ENCODE measurements at regions not wholly inside any gene's neighbourhood (a gene's known extent, or its start where the extent isn't known, plus 50 kb on each side); places are given as distances from the start of the nearest gene placed in this dataset.
A peak's percentile ranks its signal among the peaks of the same experiment; 100 is the strongest.
"Not testable (repeated sequence)": the region's sequence is repeated elsewhere in the genome, so short reads cannot be mapped to it uniquely, and the experiment has no call there.

DNA sequence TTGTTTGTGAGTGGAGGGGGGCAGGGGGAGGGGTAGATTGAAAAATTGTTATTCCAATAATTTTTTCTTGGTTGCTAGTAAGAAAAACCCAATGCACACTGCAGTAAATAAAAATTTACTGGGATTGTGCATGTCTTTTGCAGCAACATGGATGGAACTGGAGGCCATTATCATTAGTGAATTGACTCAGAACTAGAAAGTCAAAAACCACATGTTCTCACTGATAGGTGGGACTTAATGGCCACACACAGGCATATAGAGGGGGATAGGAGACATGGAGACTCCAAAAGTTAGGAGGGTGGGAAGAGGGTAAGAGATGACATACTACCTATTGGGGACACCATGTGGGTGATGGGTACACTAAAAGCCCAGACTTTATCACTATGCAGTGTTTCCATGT, 67.2 kb downstream of the BUB3 start:
- Histone ChIP-seq H3K36me3 (no peaks in the 10 kb centered on the region), H3K4me3 (no peak overlapping the region), H3K27me3 (replicated peaks) (no peaks in the 10 kb centered on the region), H3K4me1 (replicated peaks) (no peaks in the 10 kb centered on the region), H3K27ac (no peak overlapping the region), H3K9me3 (replicated peaks) (no peaks in the 10 kb centered on the region)
- DNase-seq (ENCODE audit: low read depth in 1 of 2, low spot score in 2 of 2), result no peak

DNA sequence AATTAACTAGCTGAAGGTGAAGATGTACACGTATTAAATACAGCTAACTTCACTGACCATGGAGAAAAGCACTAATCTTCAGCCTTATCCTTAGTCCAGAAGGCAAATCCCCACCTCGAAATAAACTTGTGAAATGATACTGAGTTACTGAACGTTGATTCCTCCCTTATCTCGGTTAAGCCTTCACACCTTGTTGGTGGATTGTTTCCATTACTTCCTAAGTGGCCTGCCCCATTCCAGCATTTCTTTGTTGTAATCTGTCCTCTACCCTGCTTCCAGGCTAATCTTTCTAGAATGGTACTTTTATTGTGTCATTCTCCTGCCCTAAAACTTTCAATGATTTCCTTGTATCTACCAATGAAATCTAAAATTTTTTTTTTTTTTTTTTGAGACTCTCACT, 68.6 kb downstream of the BUB3 start:
- no peak for DNase-seq (ENCODE audit: low read depth in 1 of 2, low spot score in 2 of 2)
- Histone ChIP-seq H3K27ac (no peak overlapping the region), H3K36me3 (no peaks in the 10 kb centered on the region), H3K4me3 (no peak overlapping the region), H3K9me3 (replicated peaks) (no peaks in the 10 kb centered on the region), H3K27me3 (replicated peaks) (no peaks in the 10 kb centered on the region), H3K4me1 (replicated peaks) (no peaks in the 10 kb centered on the region)

DNA sequence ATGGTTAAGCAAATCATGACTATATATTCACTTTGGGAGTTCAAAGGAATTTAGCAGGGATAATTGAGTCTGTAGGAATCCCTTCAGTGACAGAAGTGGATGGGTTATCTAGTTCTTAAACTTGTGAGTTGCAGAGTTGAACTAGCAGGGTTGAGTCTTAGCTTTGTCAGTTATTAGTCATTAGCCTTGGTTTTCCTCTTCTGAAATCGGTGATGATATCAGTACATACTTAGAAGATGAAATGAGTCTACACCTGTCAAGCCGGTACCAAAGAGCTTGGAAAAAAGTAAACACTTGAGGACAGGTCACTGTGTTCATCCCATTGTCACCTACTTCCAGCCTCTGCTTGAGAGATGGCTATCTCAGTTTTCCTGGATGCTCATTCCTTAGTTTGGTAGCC, 73.5 kb downstream of the BUB3 start:
- Histone ChIP-seq H3K4me1 (replicated peaks) (no peaks in the 10 kb centered on the region), H3K27ac (no peak overlapping the region), H3K4me3 (no peak overlapping the region), H3K36me3 (no peaks in the 10 kb centered on the region), H3K27me3 (replicated peaks) (no peaks in the 10 kb centered on the region), H3K9me3 (replicated peaks) (no peaks in the 10 kb centered on the region)
- no peak for DNase-seq (ENCODE audit: low read depth in 1 of 2, low spot score in 2 of 2)

DNA sequence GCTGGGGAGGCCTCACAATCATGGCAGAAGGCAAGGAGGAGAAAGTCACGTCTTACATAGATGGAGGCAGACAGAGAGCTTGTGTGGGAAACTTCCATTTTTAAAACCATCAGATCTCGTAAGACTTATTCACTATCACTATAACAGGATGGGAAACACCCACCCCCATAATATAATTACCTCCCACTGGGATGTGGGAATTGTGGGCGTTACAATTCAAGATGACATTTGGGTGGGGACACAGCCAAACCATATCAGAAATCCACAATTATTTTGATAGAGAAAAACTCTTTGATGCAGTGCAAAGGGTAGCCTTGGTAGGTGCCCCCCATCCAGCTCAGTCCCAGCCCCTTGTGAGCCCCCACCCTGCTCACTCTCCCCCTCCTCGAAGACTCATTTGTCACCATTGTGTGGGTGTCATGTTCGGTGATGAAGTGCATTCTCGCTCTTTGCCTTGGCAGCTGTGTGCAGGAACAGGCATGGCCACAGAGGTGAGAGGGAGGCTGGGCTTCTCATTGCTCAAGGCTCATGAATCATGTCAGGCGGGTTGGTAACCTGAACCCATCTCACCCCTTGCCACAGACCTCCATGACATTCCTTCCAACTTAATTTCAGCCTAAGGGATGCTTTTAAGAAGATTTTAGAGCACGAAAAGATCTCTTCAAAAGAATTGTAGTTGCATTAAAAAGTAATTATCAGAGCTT, 75.9 kb downstream of the BUB3 start:
- H3K27me3 ChIP-seq (replicated peaks), result no peaks in the 10 kb centered on the region
- no peak overlapping the region for H3K27ac ChIP-seq
- peak in 1 of 2 experiments; percentile 14 for DNase-seq (ENCODE audit: low read depth in 1 of 2, low spot score in 2 of 2)
- H3K9me3 ChIP-seq (replicated peaks), result no peaks in the 10 kb centered on the region; the same call in 1 of the 2 replicates
- no peaks in the 10 kb centered on the region for H3K4me1 ChIP-seq (replicated peaks)
- no peak overlapping the region for H3K4me3 ChIP-seq
- no peaks in the 10 kb centered on the region for H3K36me3 ChIP-seq

DNA sequence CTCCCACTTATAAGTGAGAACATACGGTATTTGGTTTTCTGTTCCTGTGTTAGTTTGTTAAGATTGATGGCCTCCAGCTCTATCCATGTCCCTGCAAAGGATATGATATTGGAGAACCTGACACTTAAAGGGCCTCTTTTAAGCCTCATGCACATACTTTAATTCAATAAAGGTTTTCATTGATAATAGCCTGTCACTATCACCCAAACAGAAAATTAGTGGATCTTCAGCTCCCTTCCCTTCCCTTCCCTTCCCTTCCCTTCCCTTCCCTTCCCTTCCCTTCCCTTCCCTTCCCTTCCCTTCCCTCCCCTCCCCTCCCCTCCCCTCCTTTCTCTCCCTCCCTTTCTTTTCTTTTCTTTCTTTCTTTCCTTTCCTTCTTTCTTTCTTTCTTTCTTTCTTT, 78.7 kb downstream of the BUB3 start:
- not testable (repeated sequence) for H3K36me3 ChIP-seq; H3K27ac ChIP-seq; DNase-seq (ENCODE audit: low read depth in 1 of 2, low spot score in 2 of 2); H3K27me3 ChIP-seq (replicated peaks); H3K9me3 ChIP-seq (replicated peaks); H3K4me3 ChIP-seq; H3K4me1 ChIP-seq (replicated peaks)

DNA sequence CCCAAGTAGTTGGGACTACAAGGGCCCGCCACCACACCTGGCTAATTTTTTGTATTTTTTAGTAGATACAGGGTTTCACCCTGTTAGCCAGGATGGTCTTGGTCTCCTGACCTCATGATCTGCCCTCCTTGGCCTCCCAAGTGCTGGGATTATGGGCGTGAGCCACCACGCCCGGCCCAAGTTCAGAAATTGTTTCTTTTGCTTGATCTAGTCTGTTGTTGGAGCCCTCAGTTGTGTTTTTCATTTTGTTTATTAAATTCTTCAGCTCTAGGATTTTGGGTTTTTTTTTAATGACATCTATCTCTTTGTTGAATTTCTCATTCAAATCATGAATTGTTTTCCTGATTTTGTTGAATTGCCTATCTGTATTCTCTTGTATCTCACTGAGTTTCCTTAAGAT, 80.8 kb downstream of the BUB3 start:
- not testable (repeated sequence) for H3K9me3 ChIP-seq (replicated peaks); H3K4me1 ChIP-seq (replicated peaks); H3K36me3 ChIP-seq; H3K27me3 ChIP-seq (replicated peaks); H3K4me3 ChIP-seq; DNase-seq (ENCODE audit: low read depth in 1 of 2, low spot score in 2 of 2); H3K27ac ChIP-seq

DNA sequence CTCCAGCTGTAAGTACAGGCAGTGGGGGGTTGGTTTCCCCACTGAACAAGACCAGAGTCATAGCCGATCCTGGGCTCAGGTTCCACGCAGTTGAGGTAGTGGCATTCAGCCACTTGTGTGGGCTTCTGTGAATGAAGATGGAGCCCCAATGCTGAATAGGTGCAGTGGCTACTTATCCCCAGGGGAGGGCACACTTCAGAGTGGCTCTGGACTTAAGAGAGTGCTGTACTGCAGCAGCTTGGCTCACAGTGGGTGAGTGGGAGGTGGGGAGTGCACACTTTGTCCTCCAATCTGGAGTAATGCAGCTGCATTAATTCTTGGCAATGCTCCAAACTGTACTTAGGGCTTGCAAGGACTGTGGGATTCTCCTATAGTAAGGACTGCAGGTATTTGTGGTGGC, 81.9 kb downstream of the BUB3 start:
- H3K36me3 ChIP-seq, result no peaks in the 10 kb centered on the region
- no peaks in the 10 kb centered on the region for H3K27me3 ChIP-seq (replicated peaks)
- no peaks in the 10 kb centered on the region for H3K4me1 ChIP-seq (replicated peaks)
- no peak overlapping the region for H3K27ac ChIP-seq
- H3K4me3 ChIP-seq, result no peak overlapping the region
- no peak for DNase-seq (ENCODE audit: low read depth in 1 of 2, low spot score in 2 of 2)
- H3K9me3 ChIP-seq (replicated peaks), result no peaks in the 10 kb centered on the region; the same call in 1 of the 2 replicates

DNA sequence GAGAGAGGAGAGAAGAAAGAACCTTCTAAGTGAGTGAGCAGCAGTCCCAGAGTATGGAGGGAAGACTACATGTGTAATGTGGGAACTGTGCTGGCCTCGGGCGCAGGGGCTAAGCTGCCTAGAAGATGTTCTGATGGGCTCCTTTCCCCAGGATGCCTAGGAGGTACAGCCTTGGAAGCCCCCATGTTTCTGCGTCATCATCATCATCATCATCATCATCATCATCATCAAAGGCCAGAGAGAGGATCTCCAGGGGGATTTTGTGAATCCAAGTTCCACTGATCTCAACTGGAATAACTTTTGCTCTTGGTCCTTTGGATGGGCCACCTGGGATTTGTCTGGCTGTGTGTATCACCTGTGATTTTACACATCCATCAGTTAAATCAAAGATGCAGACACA, 86.0 kb downstream of the BUB3 start:
- no peaks in the 10 kb centered on the region; the same call in 1 of the 2 replicates for H3K9me3 ChIP-seq (replicated peaks)
- no peak for DNase-seq (ENCODE audit: low read depth in 1 of 2, low spot score in 2 of 2)

DNA sequence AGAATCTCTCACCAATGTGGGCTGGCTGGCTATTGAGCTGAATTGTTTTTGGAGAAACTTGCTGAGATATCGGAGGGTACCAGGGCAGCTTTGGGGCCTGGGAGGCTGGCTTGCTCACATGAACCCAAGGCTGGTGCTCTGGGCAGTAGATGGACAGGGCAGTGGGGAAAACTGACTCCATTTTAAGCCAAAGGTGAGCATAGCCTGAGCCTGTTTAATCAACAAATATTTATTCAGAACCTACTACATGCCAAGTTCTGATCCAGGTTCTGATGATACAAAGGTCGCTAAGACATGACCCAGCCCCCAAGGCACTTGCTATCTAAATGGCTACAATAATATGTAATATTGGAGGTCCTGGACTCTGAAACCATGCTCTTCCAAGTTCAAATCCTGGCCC, 86.6 kb downstream of the BUB3 start:
- no peaks in the 10 kb centered on the region; the same call in 1 of the 2 replicates for H3K9me3 ChIP-seq (replicated peaks)
- H3K36me3 ChIP-seq, result no peaks in the 10 kb centered on the region
- H3K4me3 ChIP-seq, result no peak overlapping the region
- no peaks in the 10 kb centered on the region for H3K4me1 ChIP-seq (replicated peaks)
- no peaks in the 10 kb centered on the region for H3K27me3 ChIP-seq (replicated peaks)
- DNase-seq (ENCODE audit: low read depth in 1 of 2, low spot score in 2 of 2), result no peak
- H3K27ac ChIP-seq, result no peak overlapping the region

More for the DNA sequence above, 86.0 kb downstream of the BUB3 start:
- no peaks in the 10 kb centered on the region for H3K36me3 ChIP-seq
- H3K27ac ChIP-seq, result no peak overlapping the region
- H3K4me1 ChIP-seq (replicated peaks), result no peaks in the 10 kb centered on the region
- H3K4me3 ChIP-seq, result no peak overlapping the region
- H3K27me3 ChIP-seq (replicated peaks), result no peaks in the 10 kb centered on the region

DNA sequence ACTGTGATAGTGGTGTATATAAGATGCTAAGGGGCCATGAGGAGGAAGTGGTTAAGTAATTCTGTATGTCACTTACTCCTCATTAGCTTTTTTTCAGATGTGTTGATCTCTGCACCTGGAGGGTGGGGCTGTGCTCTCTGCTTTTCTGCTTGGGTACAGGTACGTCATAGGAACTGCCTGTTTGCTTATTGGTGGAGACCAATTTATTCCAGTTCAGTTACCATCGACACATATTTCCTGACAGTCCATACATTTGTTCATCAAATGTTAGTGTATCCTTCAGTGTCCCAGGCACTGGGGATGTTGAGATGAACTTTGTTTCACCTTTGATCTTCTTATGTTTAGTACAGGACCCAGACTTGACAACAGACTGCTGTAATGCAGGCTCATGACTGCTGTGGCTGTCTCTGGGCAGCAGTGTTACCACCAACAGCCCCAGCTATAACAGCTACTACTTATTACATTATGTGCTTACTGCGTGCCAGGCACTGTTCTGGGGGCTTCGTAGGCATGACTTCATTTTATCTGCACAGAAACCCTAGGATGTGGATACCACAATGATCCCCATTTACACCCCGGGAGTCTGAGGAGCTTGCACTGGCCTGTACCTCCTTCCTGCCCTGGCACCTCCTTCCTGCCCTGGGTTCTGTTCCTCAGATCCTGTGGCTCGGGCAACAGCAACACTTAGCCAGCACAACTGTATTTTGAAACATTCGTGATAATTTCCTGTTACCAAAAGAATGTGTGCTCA, 87.4 kb downstream of the BUB3 start:
- Histone ChIP-seq H3K36me3 (no peaks in the 10 kb centered on the region), H3K4me1 (replicated peaks) (no peaks in the 10 kb centered on the region), H3K4me3 (no peak overlapping the region), H3K9me3 (replicated peaks) (no peaks in the 10 kb centered on the region; the same call in 1 of the 2 replicates), H3K27me3 (replicated peaks) (no peaks in the 10 kb centered on the region), H3K27ac (no peak overlapping the region)
- DNase-seq (ENCODE audit: low read depth in 1 of 2, low spot score in 2 of 2), result no peak

DNA sequence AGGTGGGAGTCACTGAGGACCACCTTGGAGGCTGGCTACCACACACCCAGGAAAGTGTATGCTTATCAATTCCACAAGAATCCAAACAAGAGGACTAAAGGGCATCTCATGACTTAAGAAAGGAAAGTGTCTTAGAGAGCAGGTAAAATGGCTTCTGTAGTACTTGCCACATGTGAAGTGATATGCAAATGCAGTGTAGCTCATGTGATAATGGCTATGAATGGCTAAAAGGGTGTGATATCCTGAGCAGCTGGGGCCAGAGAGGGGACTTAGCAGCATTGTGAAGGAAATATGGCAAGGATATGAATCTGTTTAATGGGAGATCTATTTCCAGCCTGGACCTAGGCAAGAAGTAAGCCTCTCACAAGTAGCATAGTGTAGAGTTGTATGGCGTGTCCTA, 90.5 kb downstream of the BUB3 start:
- H3K4me3 ChIP-seq, result no peak overlapping the region
- no peak for DNase-seq (ENCODE audit: low read depth in 1 of 2, low spot score in 2 of 2)
- no peaks in the 10 kb centered on the region for H3K4me1 ChIP-seq (replicated peaks)
- no peaks in the 10 kb centered on the region for H3K27me3 ChIP-seq (replicated peaks)
- no peaks in the 10 kb centered on the region; the same call in 1 of the 2 replicates for H3K9me3 ChIP-seq (replicated peaks)
- no peak overlapping the region for H3K27ac ChIP-seq
- H3K36me3 ChIP-seq, result no peaks in the 10 kb centered on the region

DNA sequence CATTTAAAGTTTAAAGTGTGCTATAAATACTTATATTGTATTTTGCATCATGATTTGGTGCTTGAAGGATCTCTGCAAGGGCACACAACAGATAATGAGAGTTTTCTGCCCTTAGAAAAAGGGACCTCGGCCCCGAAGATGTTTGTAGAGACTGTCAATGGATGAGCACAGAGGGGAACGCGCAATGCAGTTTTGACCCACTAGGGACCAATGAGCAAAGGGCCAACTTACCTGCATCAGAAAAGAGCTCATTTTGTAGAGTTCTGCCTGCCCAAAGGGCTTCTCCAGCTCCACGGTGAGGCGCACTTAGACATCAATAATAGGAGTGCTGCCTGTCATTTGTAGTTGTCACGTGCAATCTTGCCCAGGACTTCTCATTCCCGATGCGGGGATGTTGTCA, 91.1 kb downstream of the BUB3 start:
- no peaks in the 10 kb centered on the region; the same call in 1 of the 2 replicates for H3K9me3 ChIP-seq (replicated peaks)
- H3K4me1 ChIP-seq (replicated peaks), result no peaks in the 10 kb centered on the region

DNA sequence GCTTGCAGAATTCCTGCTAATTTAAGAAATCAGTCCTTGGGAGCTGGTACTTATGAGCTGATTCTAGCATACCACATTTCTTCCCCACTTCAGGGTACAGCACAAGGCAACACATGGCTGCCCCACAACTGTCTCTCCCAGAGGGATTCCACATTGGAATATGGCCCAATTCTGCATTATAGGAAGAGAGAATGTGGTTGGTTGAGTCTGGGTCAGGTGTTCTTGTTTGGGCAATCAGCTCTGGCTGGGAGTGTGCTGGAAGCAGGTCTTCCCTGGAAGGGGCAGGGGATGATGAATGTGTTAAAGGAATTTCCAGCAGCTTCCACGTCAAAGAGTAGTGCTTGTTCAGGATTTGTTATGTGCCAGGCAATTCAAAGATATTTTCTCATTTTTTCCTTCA, 95.7 kb downstream of the BUB3 start:
- H3K27me3 ChIP-seq (replicated peaks), result no peaks in the 10 kb centered on the region
- no peaks in the 10 kb centered on the region for H3K4me1 ChIP-seq (replicated peaks)
- no peak overlapping the region for H3K4me3 ChIP-seq
- H3K36me3 ChIP-seq, result no peaks in the 10 kb centered on the region
- H3K9me3 ChIP-seq (replicated peaks), result no peaks in the 10 kb centered on the region
- DNase-seq (ENCODE audit: low read depth in 1 of 2, low spot score in 2 of 2), result no peak
- H3K27ac ChIP-seq, result no peak overlapping the region

More for the DNA sequence above, 91.1 kb downstream of the BUB3 start:
- no peaks in the 10 kb centered on the region for H3K36me3 ChIP-seq
- H3K27ac ChIP-seq, result no peak overlapping the region
- no peak for DNase-seq (ENCODE audit: low read depth in 1 of 2, low spot score in 2 of 2)
- H3K27me3 ChIP-seq (replicated peaks), result no peaks in the 10 kb centered on the region
- H3K4me3 ChIP-seq, result no peak overlapping the region

DNA sequence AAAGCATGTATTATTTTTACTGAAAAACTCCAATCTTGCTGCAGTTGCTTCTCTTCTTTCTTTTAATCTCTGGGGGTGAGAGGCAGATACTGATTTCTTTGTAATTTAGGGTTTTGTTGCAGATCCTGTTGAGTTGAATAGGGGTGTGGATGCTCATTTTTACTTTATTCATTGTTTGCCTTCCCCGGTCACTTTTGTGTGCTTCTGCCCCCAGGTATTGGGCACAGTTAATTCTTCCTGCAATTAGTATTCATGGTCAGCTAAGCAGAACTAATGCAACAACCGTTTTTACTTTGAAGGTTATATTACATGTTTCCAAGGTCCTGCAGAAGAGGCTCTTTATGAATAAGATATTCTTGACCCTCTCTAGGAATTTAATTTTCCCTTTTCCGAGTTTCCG, 96.4 kb downstream of the BUB3 start:
- H3K4me1 ChIP-seq (replicated peaks), result no peaks in the 10 kb centered on the region
- H3K9me3 ChIP-seq (replicated peaks), result no peaks in the 10 kb centered on the region
- H3K4me3 ChIP-seq, result no peak overlapping the region
- no peaks in the 10 kb centered on the region for H3K27me3 ChIP-seq (replicated peaks)
- no peak for DNase-seq (ENCODE audit: low read depth in 1 of 2, low spot score in 2 of 2)
- no peaks in the 10 kb centered on the region for H3K36me3 ChIP-seq
- H3K27ac ChIP-seq, result no peak overlapping the region

All from SJSA1 (cell line).